WTC11 (cell line): ENCODE measurements at regions not wholly inside any gene's neighbourhood (a gene's known extent, or its start where the extent isn't known, plus 50 kb on each side); places are given as distances from the start of the nearest gene placed in this dataset.

Experiments used
- ATAC-seq: fragments of 200-7000 bp; cut with Tn5 transposase; 2 replicates; pipeline ENCODE4 v1.10.0; 2021; ENCODE audit warnings: mild to moderate bottlenecking, moderate library complexity
- CTCF ChIA-PET: fragments of 300-600 bp; sonication (Branson Sonifier 250); formaldehyde crosslinking; loops from one replicate; lab custom pipeline; 2021; ENCODE audit warnings: antibody characterized with exemption; lab: Charles Lee
- POLR2A ChIA-PET: fragments of 350-600 bp; sonication (Branson Sonifier 250); formaldehyde crosslinking; loops from one replicate; lab custom pipeline; 2021; ENCODE audit warnings: antibody characterized with exemption; lab: Charles Lee
- DNase-seq: peaks from one replicate; pipeline ENCODE4 v3.0.0; 2021; ENCODE audit warnings: low spot score
- H3K27ac Mint-ChIP-seq: 2 replicates; pipeline ENCODE4 v1.8.0; 2021; ENCODE audit warnings: mixed read lengths
- H3K27me3 Mint-ChIP-seq: 2 replicates; pipeline ENCODE4 v1.8.0; 2021; ENCODE audit warnings: low read depth, mild to moderate bottlenecking, moderate library complexity, mixed read lengths
- H3K36me3 Mint-ChIP-seq: 2 replicates; pipeline ENCODE4 v1.8.0; 2021; ENCODE audit warnings: mixed read lengths
- H3K4me1 Mint-ChIP-seq: 2 replicates; pipeline ENCODE4 v1.8.0; 2022; ENCODE audit warnings: mixed read lengths
- H3K4me3 Mint-ChIP-seq: 2 replicates; pipeline ENCODE4 v1.8.0; 2021; ENCODE audit warnings: mild to moderate bottlenecking, moderate library complexity, mixed read lengths
- H3K9me3 Mint-ChIP-seq: 2 replicates; pipeline ENCODE4 v1.8.0; 2021; ENCODE audit warnings: mixed read lengths
- CREM ChIP-seq: sonication (generic); formaldehyde crosslinking; IDR thresholded peaks from 2 replicates; pipeline ENCODE4 v1.8.1; 2022; ENCODE audit warnings: mild to moderate bottlenecking, missing genetic modification reagents, moderate library complexity
- ETV6 ChIP-seq: sonication (generic); formaldehyde crosslinking; IDR thresholded peaks from 2 replicates; pipeline ENCODE4 v1.8.1; 2022; ENCODE audit warnings: mild to moderate bottlenecking, missing genetic modification reagents
- FOXP1 ChIP-seq: sonication (generic); formaldehyde crosslinking; IDR thresholded peaks from 2 replicates; pipeline ENCODE4 v1.8.0; 2022; ENCODE audit warnings: missing genetic modification reagents, mild to moderate bottlenecking, moderate library complexity, borderline replicate concordance
- GRHL2 ChIP-seq: fragments of 250-450 bp; sonication (Bioruptor Pico); IDR thresholded peaks from 2 replicates; pipeline ENCODE4 v1.8.0; 2022; ENCODE audit warnings: mild to moderate bottlenecking, moderate library complexity; ENCODE audit not compliant: insufficient replicate concordance, severe bottlenecking
- JAZF1 ChIP-seq: fragments of 250-450 bp; sonication (Bioruptor Pico); IDR thresholded peaks from 2 replicates; pipeline ENCODE4 v1.9.0; 2021; ENCODE audit warnings: moderate library complexity, mild to moderate bottlenecking, inconsistent platforms
- KAT7 ChIP-seq: sonication (generic); formaldehyde crosslinking; IDR thresholded peaks from 2 replicates; pipeline ENCODE4 v1.8.1; 2023; ENCODE audit warnings: missing genetic modification reagents, mild to moderate bottlenecking, borderline replicate concordance
- MYBL2 ChIP-seq: sonication (generic); formaldehyde crosslinking; IDR thresholded peaks from 2 replicates; pipeline ENCODE4 v1.8.1; 2023; ENCODE audit warnings: mild to moderate bottlenecking, moderate library complexity, missing genetic modification reagents
- NFATC4 ChIP-seq: fragments of 250-450 bp; sonication (Bioruptor Pico); IDR thresholded peaks from 2 replicates; pipeline ENCODE4 v1.9.0; 2021; ENCODE audit warnings: mild to moderate bottlenecking
- ZNF423 ChIP-seq: fragments of 250-450 bp; sonication (Bioruptor Pico); IDR thresholded peaks from 2 replicates; pipeline ENCODE4 v2.1.2; 2022; ENCODE audit warnings: mild to moderate bottlenecking, moderate library complexity
- TF ChIP-seq, protein P1 (sequence below): fragments of 250-450 bp; sonication (Bioruptor Pico); IDR thresholded peaks from 2 replicates; pipeline ENCODE4 v1.9.0; 2021; ENCODE audit warnings: mild to moderate bottlenecking
- TF ChIP-seq, protein P2 (sequence below): fragments of 200-600 bp; IDR thresholded peaks from 2 replicates; pipeline ENCODE4 v1.8.0; 2022; ENCODE audit warnings: antibody characterized with exemption
- TF ChIP-seq, protein P3 (sequence below): sonication (generic); formaldehyde crosslinking; IDR thresholded peaks from 2 replicates; pipeline ENCODE4 v1.8.1; 2023; ENCODE audit warnings: mild to moderate bottlenecking, missing genetic modification reagents, borderline replicate concordance
- TF ChIP-seq, protein P4 (sequence below): fragments of 250-450 bp; sonication (Bioruptor Pico); IDR thresholded peaks from 2 replicates; pipeline ENCODE4 v1.9.0; 2021; ENCODE audit warnings: mild to moderate bottlenecking
- TF ChIP-seq, protein P5 (sequence below): sonication (generic); formaldehyde crosslinking; IDR thresholded peaks from 2 replicates; pipeline ENCODE4 v1.8.1; 2023; ENCODE audit warnings: mild to moderate bottlenecking, missing genetic modification reagents, moderate library complexity
- TF ChIP-seq, protein P6 (sequence below): sonication (generic); formaldehyde crosslinking; IDR thresholded peaks from 2 replicates; pipeline ENCODE4 v1.8.0; 2023; ENCODE audit warnings: missing genetic modification reagents, mild to moderate bottlenecking, borderline replicate concordance
- TF ChIP-seq, protein P7 (sequence below): sonication (generic); formaldehyde crosslinking; IDR thresholded peaks from 2 replicates; pipeline ENCODE4 v1.8.0; 2023; ENCODE audit warnings: mild to moderate bottlenecking, missing genetic modification reagents

DNA sequence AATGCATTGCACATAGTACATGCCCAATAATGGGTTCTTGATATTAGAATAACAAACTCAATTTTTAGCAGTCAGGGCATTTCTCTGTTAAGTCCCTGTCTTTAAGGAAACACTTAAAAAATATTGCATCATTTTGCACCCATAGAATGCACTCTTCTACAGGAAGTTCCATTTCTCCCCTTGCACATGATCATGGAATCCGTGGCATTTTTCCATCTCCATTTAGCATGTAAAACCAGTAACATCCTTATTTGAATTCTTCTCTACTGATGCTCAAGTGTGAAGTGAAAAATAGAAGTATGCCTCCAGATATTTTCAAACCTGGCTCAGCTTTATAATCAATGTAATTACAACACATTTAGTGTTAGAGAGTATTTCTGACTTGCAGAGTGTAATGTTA is 192.8 kb downstream of the RWDD3 start:
- POLR2A ChIA-PET, result no interaction called here
- TF ChIP-seq ETV6 (CRISPR knock-in tag), result no peak
- TF ChIP-seq GRHL2 (CRISPR knock-in tag), result no peak
- TF ChIP-seq, protein P1, sequence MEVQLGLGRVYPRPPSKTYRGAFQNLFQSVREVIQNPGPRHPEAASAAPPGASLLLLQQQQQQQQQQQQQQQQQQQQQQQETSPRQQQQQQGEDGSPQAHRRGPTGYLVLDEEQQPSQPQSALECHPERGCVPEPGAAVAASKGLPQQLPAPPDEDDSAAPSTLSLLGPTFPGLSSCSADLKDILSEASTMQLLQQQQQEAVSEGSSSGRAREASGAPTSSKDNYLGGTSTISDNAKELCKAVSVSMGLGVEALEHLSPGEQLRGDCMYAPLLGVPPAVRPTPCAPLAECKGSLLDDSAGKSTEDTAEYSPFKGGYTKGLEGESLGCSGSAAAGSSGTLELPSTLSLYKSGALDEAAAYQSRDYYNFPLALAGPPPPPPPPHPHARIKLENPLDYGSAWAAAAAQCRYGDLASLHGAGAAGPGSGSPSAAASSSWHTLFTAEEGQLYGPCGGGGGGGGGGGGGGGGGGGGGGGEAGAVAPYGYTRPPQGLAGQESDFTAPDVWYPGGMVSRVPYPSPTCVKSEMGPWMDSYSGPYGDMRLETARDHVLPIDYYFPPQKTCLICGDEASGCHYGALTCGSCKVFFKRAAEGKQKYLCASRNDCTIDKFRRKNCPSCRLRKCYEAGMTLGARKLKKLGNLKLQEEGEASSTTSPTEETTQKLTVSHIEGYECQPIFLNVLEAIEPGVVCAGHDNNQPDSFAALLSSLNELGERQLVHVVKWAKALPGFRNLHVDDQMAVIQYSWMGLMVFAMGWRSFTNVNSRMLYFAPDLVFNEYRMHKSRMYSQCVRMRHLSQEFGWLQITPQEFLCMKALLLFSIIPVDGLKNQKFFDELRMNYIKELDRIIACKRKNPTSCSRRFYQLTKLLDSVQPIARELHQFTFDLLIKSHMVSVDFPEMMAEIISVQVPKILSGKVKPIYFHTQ (CRISPR knock-in tag), result no peak
- ATAC-seq, result no peak
- H3K4me1 Mint-ChIP-seq, result peaks cover 3% of the 10 kb centered on the region; the same call in 1 of the 2 replicates
- no peak overlapping the region for H3K27ac Mint-ChIP-seq
- H3K27me3 Mint-ChIP-seq, result no peaks in the 10 kb centered on the region; the same call in 1 of the 2 replicates
- CTCF ChIA-PET, result no interaction called here
- DNase-seq, result no peak
- peaks cover 12% of the 10 kb centered on the region for H3K9me3 Mint-ChIP-seq
- H3K4me3 Mint-ChIP-seq, result no peak overlapping the region
- H3K36me3 Mint-ChIP-seq, result peaks cover 6% of the 10 kb centered on the region

DNA sequence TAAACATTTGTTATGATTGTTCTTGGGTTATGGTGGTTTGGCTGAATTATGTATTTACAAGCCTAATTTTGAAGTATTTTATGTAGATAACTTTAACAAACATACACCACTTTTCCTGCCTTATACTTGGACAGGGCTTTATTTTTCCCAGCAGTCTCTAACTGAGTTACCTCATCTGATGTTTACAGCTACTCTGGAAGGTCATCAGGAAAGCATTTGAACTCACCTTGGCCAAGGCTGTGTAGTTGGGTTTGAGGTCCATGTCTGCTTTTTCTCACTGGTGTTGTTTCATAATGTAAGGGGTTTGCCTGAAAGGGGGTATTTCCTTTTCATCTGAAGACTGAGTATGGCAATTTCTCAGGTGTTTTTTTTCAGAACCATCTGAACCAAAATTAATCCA is 193.5 kb downstream of the RWDD3 start:
- POLR2A ChIA-PET, result no interaction called here
- peaks cover 12% of the 10 kb centered on the region for H3K9me3 Mint-ChIP-seq
- CTCF ChIA-PET, result no interaction called here
- DNase-seq (no peak), ATAC-seq (no peak)
- H3K27me3 Mint-ChIP-seq, result no peaks in the 10 kb centered on the region; the same call in 1 of the 2 replicates
- peaks cover 6% of the 10 kb centered on the region for H3K36me3 Mint-ChIP-seq
- H3K27ac Mint-ChIP-seq, result no peak overlapping the region
- no peak overlapping the region for H3K4me3 Mint-ChIP-seq
- peaks cover 3% of the 10 kb centered on the region; the same call in 1 of the 2 replicates for H3K4me1 Mint-ChIP-seq
- TF ChIP-seq, protein P2, sequence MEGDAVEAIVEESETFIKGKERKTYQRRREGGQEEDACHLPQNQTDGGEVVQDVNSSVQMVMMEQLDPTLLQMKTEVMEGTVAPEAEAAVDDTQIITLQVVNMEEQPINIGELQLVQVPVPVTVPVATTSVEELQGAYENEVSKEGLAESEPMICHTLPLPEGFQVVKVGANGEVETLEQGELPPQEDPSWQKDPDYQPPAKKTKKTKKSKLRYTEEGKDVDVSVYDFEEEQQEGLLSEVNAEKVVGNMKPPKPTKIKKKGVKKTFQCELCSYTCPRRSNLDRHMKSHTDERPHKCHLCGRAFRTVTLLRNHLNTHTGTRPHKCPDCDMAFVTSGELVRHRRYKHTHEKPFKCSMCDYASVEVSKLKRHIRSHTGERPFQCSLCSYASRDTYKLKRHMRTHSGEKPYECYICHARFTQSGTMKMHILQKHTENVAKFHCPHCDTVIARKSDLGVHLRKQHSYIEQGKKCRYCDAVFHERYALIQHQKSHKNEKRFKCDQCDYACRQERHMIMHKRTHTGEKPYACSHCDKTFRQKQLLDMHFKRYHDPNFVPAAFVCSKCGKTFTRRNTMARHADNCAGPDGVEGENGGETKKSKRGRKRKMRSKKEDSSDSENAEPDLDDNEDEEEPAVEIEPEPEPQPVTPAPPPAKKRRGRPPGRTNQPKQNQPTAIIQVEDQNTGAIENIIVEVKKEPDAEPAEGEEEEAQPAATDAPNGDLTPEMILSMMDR, result no peak
- TF ChIP-seq FOXP1 (CRISPR knock-in tag), result no peak
- TF ChIP-seq NFATC4 (CRISPR knock-in tag), result no peak
- TF ChIP-seq, protein P3, sequence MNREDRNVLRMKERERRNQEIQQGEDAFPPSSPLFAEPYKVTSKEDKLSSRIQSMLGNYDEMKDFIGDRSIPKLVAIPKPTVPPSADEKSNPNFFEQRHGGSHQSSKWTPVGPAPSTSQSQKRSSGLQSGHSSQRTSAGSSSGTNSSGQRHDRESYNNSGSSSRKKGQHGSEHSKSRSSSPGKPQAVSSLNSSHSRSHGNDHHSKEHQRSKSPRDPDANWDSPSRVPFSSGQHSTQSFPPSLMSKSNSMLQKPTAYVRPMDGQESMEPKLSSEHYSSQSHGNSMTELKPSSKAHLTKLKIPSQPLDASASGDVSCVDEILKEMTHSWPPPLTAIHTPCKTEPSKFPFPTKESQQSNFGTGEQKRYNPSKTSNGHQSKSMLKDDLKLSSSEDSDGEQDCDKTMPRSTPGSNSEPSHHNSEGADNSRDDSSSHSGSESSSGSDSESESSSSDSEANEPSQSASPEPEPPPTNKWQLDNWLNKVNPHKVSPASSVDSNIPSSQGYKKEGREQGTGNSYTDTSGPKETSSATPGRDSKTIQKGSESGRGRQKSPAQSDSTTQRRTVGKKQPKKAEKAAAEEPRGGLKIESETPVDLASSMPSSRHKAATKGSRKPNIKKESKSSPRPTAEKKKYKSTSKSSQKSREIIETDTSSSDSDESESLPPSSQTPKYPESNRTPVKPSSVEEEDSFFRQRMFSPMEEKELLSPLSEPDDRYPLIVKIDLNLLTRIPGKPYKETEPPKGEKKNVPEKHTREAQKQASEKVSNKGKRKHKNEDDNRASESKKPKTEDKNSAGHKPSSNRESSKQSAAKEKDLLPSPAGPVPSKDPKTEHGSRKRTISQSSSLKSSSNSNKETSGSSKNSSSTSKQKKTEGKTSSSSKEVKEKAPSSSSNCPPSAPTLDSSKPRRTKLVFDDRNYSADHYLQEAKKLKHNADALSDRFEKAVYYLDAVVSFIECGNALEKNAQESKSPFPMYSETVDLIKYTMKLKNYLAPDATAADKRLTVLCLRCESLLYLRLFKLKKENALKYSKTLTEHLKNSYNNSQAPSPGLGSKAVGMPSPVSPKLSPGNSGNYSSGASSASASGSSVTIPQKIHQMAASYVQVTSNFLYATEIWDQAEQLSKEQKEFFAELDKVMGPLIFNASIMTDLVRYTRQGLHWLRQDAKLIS (CRISPR knock-in tag), result no peak
- no peak for TF ChIP-seq JAZF1 (CRISPR knock-in tag)
- TF ChIP-seq KAT7, result no peak
- TF ChIP-seq, protein P4, sequence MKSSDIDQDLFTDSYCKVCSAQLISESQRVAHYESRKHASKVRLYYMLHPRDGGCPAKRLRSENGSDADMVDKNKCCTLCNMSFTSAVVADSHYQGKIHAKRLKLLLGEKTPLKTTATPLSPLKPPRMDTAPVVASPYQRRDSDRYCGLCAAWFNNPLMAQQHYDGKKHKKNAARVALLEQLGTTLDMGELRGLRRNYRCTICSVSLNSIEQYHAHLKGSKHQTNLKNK, result no peak
- TF ChIP-seq, protein P5, sequence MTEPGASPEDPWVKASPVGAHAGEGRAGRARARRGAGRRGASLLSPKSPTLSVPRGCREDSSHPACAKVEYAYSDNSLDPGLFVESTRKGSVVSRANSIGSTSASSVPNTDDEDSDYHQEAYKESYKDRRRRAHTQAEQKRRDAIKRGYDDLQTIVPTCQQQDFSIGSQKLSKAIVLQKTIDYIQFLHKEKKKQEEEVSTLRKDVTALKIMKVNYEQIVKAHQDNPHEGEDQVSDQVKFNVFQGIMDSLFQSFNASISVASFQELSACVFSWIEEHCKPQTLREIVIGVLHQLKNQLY (CRISPR knock-in tag), result no peak
- TF ChIP-seq, protein P6, sequence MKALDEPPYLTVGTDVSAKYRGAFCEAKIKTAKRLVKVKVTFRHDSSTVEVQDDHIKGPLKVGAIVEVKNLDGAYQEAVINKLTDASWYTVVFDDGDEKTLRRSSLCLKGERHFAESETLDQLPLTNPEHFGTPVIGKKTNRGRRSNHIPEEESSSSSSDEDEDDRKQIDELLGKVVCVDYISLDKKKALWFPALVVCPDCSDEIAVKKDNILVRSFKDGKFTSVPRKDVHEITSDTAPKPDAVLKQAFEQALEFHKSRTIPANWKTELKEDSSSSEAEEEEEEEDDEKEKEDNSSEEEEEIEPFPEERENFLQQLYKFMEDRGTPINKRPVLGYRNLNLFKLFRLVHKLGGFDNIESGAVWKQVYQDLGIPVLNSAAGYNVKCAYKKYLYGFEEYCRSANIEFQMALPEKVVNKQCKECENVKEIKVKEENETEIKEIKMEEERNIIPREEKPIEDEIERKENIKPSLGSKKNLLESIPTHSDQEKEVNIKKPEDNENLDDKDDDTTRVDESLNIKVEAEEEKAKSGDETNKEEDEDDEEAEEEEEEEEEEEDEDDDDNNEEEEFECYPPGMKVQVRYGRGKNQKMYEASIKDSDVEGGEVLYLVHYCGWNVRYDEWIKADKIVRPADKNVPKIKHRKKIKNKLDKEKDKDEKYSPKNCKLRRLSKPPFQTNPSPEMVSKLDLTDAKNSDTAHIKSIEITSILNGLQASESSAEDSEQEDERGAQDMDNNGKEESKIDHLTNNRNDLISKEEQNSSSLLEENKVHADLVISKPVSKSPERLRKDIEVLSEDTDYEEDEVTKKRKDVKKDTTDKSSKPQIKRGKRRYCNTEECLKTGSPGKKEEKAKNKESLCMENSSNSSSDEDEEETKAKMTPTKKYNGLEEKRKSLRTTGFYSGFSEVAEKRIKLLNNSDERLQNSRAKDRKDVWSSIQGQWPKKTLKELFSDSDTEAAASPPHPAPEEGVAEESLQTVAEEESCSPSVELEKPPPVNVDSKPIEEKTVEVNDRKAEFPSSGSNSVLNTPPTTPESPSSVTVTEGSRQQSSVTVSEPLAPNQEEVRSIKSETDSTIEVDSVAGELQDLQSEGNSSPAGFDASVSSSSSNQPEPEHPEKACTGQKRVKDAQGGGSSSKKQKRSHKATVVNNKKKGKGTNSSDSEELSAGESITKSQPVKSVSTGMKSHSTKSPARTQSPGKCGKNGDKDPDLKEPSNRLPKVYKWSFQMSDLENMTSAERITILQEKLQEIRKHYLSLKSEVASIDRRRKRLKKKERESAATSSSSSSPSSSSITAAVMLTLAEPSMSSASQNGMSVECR (CRISPR knock-in tag), result no peak
- no peak for TF ChIP-seq MYBL2 (CRISPR knock-in tag)
- TF ChIP-seq CREM (CRISPR knock-in tag), result no peak
- TF ChIP-seq ZNF423, result no peak
- TF ChIP-seq, protein P7, sequence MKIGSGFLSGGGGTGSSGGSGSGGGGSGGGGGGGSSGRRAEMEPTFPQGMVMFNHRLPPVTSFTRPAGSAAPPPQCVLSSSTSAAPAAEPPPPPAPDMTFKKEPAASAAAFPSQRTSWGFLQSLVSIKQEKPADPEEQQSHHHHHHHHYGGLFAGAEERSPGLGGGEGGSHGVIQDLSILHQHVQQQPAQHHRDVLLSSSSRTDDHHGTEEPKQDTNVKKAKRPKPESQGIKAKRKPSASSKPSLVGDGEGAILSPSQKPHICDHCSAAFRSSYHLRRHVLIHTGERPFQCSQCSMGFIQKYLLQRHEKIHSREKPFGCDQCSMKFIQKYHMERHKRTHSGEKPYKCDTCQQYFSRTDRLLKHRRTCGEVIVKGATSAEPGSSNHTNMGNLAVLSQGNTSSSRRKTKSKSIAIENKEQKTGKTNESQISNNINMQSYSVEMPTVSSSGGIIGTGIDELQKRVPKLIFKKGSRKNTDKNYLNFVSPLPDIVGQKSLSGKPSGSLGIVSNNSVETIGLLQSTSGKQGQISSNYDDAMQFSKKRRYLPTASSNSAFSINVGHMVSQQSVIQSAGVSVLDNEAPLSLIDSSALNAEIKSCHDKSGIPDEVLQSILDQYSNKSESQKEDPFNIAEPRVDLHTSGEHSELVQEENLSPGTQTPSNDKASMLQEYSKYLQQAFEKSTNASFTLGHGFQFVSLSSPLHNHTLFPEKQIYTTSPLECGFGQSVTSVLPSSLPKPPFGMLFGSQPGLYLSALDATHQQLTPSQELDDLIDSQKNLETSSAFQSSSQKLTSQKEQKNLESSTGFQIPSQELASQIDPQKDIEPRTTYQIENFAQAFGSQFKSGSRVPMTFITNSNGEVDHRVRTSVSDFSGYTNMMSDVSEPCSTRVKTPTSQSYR (CRISPR knock-in tag), result no peak
